22Rv1 (cell line): ENCODE measurements at regions not wholly inside any gene's neighbourhood (a gene's known extent, or its start where the extent isn't known, plus 50 kb on each side); places are given as distances from the start of the nearest gene placed in this dataset.

Source experiments
- H3K27ac ChIP-seq: fragments of 450-650 bp; 2 replicates; pipeline ENCODE4 v1.5.1; 2017
- ZFX ChIP-seq: fragments of 450-650 bp; IDR thresholded peaks from 2 replicates; pipeline ENCODE4 v1.6.1; 2017; ENCODE audit warnings: antibody characterized with exemption, borderline replicate concordance
- TF ChIP-seq, protein P1 (sequence below): fragments of 450-650 bp; IDR thresholded peaks from 2 replicates; pipeline ENCODE4 v1.5.1; 2017; ENCODE audit warnings: mild to moderate bottlenecking

DNA sequence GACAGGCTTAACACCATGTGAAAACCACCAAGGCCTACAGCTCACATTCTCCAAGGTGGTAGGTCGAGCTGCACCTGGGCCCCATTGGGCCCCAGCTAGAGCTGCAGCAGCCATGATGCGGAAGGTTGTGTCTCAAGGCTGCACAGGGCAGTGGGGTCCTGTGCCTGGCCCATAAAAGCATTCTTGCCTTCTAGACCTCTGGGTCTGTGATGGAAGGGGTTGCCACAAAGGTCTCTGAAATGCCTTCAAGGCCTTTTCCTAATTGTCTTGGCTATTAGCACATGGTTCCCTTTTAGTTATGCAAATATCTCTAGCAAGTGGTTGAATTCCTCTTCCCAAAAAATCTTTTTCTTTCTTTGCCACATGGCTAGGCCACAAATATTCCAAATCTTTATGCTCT lies 52.5 kb upstream of the C11orf58 start:
- TF ChIP-seq, protein P1, sequence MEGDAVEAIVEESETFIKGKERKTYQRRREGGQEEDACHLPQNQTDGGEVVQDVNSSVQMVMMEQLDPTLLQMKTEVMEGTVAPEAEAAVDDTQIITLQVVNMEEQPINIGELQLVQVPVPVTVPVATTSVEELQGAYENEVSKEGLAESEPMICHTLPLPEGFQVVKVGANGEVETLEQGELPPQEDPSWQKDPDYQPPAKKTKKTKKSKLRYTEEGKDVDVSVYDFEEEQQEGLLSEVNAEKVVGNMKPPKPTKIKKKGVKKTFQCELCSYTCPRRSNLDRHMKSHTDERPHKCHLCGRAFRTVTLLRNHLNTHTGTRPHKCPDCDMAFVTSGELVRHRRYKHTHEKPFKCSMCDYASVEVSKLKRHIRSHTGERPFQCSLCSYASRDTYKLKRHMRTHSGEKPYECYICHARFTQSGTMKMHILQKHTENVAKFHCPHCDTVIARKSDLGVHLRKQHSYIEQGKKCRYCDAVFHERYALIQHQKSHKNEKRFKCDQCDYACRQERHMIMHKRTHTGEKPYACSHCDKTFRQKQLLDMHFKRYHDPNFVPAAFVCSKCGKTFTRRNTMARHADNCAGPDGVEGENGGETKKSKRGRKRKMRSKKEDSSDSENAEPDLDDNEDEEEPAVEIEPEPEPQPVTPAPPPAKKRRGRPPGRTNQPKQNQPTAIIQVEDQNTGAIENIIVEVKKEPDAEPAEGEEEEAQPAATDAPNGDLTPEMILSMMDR: no peak
- no peak for TF ChIP-seq ZFX
- H3K27ac ChIP-seq: no peak overlapping the region

DNA sequence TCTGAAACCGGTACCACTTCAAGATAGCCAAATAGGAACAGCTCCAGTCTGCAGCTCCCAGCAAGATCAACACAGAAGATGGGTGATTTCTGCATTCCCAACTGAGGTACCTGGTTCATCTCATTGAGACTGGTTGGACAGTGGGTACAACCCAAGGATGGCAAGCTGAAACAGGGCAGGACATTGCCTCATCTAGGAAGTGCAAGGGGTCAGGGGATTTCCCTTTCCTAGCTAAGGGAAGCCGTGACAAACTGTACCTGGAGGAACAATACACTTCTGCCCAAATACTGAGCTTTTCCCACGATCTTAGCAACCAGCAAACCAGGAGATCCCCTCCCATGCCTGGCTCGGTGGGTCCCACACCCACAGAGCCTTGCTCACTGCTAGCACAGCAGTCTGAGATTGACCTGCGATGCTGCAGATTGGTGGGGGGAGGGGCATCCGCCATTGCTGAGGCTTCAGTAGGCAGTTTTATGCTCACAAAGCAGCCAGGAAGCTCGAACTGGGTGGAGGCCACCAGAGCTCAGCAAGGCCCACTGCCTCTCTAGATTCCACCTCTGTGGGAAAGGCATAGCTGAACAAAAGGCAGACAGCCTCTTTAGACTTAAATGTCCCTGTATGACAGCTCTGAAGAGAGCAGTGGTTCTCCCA lies 59.9 kb upstream of the C11orf58 start:
- no peak for TF ChIP-seq ZFX
- TF ChIP-seq, protein P1: no peak
- H3K27ac ChIP-seq: no peak overlapping the region

DNA sequence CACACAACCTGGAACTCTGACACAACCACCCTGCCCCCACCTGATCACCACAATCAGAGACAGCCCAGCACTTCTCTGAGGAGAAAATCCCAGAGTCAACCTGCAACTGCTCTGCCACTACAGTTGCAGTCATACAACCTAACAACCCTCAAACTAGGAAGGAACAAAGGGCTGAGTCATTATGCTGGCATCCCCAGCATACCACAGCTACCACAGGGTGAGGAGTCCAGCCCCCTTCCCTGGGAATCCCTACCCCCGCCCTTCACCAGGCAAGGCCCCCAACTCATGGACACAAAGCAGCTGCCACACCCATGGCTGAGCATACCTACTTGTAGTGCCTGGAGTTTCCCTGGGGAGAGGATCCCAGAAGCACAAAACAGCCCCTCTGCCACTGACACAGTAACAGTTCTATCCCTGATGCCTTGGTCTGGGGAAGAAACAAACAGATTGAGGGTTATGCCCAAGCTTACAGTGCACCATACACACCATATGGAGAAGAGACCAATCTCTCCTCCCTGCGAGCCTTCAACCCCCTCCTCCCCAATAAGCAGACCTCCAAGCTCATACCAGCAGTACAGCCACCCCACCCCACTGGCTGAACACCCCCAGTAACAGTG lies 68.5 kb upstream of the C11orf58 start:
- no peak for TF ChIP-seq ZFX
- TF ChIP-seq, protein P1: no peak
- no peak overlapping the region for H3K27ac ChIP-seq

DNA sequence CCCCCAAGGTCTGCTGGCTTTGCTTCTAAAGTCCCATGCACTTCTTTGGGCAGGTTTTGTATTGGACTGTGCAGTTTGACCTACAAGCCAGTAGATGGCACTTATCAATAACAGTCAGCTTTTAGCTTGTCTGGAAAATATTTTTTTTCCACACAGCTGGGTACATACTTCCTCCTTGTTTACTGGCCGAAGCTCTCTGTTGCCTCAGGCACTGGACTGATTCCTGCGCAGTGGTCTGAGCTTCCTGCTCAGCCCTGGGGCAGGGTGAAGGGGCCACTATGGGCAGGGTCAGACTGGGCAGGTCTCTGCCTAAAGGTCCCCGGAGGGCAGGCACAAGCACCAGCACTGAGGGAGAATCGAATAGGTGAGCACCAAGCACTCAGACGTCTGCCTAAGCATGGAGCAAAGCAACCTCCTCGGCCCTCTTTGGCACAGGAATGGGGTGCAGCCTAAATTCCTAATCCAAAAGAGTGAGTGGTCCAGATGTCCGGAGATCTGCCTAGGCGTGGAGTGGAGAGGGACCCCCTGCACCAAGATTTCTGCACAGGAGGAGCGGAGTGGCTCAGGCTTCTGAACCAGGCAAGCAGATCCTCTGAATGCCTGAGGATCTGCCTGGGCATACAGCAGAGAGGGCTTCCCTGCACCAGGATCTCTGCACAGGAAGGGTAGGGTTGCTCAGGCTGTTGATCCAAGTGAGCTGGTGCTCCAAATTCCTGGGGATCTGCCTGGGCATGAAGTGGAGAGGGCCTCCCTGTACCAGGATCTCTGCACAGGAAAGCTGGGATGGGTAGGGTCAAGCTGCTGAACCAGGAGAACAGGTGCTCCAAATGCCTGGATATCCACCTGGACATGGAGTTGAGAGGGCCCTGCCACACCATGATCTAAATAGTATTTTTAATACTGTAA lies 105.9 kb upstream of the C11orf58 start:
- no peak overlapping the region for H3K27ac ChIP-seq
- TF ChIP-seq, protein P1: peak; percentile 72
- TF ChIP-seq ZFX: no peak

DNA sequence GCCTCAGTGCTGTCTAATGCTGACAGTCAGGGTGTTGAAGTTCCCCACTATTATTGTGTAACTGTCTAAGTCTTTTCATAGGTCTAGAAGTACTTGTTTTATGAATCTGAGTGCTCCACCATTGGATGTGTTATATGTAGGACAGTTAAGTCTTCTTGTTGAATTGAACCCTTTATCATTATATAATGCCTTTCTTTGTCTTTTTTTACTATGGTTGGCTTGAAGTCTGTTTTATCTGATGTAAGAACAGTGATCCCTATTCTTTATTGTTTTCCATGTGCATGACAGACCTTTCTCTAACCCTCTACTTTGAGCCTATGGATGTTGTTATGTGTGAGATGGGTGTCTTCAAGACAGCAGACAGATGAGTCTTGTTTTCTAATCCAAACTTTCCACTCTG lies 107.8 kb upstream of the C11orf58 start:
- no peak overlapping the region for H3K27ac ChIP-seq
- TF ChIP-seq ZFX: no peak
- TF ChIP-seq, protein P1: no peak

DNA sequence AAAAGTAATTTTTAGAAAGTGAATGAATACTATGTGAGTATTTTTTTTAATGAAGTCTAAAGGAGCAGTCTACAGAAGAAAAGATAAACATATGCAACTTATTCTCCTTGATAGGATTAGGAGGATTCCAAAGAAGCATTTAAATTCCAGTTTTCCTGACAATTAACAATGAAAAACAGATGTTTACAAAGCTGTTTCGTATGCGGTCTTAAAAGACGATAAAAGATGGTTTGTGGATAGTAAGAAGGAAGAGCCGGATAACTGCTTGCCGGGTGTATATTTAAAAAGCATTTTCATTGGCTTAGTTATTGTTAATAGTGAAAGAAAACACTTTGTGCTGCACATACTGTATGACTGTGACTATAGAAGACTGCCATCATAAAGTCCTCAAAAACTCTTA lies 120.0 kb upstream of the C11orf58 start:
- H3K27ac ChIP-seq: no peak overlapping the region

More for the DNA sequence above, 120.0 kb upstream of the C11orf58 start:
- no peak for TF ChIP-seq ZFX
- TF ChIP-seq, protein P1: no peak
